NAMALWA (cell line): ENCODE measurements at regions not wholly inside any gene's neighbourhood (a gene's known extent, or its start where the extent isn't known, plus 50 kb on each side); places are given as distances from the start of the nearest gene placed in this dataset.

Experiments
- DNase-seq: peaks from one replicate; pipeline ENCODE4 v3.0.0-alpha.2; 2015; ENCODE audit warnings: low spot score

DNA sequence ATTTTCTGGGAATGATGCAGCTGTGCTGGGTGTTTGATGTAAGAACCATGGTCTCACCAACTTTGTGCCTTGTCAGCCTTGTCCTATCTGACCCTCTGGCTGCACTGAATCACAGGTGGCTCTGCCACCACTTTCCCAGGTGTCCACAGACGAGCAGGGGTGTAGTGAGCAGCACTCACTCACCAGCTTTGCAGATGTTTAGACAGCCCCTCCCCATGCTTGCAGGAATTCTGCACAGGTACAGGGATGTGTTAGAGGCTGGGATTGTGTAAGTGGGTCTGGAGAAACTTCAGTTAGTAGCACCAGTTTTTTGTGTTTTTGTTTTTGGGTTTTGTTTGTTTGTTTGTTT, 88.2 kb upstream of the NAA20 start:
- no peak for DNase-seq

DNA sequence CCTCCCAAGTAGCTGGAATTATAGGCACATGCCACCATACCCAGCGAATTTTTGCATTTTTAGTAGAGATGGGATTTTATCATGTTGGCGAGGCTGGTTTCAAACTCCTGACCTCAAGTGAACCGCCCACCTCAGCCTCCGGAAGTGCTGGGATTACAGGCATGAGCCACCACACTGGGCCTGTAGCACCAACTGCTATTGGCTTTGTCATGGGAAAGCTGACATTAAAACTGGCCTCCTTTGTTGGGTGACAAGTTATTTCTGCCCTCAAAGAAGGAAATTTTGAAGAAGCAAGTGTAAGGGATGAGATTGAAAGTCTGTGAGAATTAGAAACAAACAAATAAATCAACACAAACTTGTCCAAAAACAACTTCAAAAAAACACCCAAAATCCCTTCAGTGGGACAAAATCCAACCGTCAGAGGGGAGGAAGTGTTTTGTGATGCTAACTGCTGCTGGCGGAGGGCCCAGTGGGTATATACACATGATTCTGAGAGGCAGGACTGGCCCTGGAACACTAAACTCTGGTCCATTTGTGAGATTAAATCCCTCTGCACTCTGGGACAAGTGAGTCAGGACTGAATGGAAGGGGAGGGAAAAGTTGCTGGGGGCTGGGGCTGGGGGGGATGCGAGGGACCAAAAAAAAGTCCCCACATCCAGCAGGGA, 87.5 kb upstream of the NAA20 start:
- no peak for DNase-seq

DNA sequence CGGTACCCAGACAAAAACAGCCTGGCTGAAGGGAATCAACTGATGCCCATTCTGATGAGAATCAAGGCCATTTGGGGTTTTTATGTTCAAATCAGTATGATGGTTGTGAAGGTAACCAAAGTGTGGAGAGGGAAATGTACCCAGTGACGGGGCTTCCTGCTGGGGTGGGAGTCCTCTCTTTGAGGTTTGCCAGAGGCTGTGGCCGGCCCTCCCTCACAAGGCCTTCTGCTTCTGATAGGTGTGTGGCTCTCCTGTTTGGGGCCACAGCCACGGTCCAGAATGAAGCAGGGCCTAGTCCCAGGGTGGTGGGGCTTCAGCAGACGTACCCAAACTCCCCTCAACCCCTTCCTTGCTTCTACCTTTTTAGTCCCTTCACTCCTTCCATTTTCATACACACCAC, 86.7 kb upstream of the NAA20 start:
- DNase-seq: no peak

DNA sequence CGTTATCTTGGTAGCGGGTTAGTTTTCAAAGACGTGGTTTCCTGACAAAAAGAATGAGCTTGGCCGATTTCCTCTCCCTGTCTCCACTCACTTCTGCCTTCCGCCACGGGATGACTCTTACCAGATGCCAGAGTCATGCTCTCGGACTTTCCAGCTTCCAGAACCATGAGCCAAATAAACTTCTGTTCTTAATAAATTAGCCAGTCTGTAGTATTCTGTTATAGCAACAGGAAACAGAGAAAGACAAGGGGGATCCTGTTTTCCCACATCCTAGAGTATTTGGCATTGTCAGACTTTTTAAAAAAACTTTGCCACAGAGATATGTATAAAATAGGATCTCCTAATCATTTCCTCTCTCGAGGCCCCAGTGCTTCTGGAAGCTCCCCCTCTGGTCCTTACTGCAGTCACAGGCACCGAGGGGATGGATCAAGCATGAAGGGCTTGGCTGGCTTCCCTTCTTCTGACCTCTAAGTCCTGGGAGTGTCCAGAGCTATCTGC, 84.9 kb upstream of the NAA20 start:
- no peak for DNase-seq

GRCh38 chr20:19934792-19935491, 82.2 kb upstream of the NAA20 start:
- no peak for DNase-seq

GRCh38 chr20:19935842-19936241, 81.3 kb upstream of the NAA20 start:
- no peak for DNase-seq

DNA sequence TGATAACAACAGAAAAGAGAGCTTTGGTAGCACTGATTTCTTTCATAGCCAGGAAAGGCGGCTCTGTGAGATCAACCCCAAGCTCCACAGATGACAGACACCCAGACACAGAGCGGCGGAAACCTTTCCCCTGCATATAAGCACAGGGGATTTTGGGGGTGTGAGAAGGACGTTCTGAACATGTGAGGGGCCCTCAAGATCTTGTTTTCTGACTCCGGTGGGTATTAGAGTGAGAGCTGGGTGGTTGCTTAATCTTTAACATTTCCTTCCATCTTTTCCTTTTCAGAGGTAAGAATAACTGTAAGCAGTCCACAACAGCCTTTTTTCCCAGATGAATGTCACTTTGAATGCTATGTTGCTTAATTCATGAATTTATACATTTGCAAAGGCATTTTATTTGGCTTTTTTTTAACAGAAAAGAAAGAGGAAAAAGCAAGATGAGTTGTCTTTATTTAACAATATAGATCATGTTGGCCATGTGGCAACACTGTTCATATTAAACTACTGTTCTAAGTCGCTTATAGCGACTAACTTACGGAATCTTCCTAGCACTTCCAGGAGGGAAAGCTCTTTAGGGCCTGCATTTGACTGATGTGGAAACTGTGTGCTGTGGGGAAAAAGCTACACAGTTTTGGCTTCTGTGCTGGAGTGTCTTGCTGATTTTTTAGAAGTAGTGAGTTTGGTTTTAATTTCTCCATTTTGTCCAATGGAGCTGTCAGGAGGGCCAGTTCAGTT, 80.5 kb upstream of the NAA20 start:
- no peak for DNase-seq

GRCh38 chr20:19937218-19937617, 79.9 kb upstream of the NAA20 start:
- no peak for DNase-seq

- no peak for DNase-seq
These were observed 79.3 kb upstream of the NAA20 start for GRCh38 chr20:19937651-19938420.

DNA sequence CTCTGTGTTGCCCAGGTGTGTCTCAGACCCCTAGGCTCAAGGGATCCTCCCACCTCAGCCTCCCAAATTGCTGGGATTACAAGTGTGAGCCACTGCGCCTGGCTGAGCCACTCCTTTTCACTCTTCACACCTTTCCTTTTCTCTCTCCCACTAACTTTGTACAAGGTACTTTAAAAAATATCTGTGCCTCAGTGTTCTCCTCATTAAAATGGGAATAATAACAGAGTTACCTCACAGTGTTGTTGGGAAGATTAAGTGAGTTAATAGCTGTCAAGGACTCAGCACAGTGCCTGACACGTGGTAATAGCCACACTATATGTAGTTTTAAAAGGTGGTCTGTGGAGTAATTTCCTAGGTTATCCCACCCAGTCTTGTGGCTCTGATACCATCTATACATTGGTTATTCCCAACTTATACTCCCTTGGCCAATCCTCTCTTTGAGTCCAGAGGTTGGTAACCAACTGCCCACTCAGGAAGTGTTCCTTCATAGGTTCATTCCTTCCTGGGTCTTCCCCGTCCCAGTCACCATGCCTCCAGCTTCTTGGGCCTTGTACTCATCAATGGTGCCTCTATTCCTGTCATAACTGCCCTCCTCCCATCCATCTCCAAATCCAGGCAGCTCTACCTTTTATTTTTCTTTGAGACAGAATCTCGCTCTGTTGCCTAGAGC, 78.6 kb upstream of the NAA20 start:
- no peak for DNase-seq

DNA sequence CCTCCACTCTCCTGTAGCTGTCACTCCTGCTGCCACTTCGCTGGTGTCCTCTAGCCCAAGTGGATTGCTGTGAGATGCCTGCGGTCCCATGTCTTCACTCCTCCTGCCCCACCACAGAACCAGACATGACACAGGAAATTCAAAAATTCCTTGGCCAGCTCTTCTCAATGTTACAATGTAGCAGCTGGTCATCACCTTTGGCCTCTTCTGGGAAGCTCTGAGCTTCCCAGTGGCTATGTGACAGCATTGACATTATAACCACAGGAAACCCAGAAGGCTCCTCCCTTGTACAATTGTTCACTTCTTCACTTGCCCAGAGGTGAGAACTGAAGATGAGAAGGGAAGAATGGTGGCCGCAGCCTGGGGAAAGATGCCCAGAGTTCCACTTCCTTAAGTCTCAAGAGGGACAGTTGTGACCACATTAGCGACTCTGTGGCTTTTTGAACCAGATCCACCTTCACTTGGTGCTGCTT, 76.1 kb upstream of the NAA20 start:
- DNase-seq: no peak

DNA sequence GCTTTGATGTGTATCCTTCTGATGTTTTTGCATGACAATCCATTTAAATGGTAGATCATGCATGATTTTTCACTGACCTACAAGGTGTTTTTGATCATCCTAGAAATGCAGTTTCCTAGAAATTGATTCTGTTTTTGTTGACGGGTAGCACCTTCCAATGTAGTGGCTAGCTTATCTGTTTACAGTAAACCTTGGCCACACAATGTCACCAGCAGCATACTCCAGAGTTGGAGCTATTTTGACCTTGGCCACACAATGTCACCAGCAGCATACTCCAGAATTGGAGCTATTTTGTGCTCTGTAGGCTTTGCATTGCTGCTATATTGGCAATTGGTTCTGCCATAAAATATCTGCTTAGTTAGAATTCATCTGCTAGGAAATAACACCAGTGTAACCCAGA, 74.6 kb upstream of the NAA20 start:
- DNase-seq: no peak

- no peak for DNase-seq
These were observed 74.1 kb upstream of the NAA20 start for GRCh38 chr20:19943061-19943521.

GRCh38 chr20:19944772-19945459, 72.2 kb upstream of the NAA20 start:
- DNase-seq: no peak

- no peak for DNase-seq
These were observed 71.2 kb upstream of the NAA20 start for GRCh38 chr20:19945732-19946670.

DNA sequence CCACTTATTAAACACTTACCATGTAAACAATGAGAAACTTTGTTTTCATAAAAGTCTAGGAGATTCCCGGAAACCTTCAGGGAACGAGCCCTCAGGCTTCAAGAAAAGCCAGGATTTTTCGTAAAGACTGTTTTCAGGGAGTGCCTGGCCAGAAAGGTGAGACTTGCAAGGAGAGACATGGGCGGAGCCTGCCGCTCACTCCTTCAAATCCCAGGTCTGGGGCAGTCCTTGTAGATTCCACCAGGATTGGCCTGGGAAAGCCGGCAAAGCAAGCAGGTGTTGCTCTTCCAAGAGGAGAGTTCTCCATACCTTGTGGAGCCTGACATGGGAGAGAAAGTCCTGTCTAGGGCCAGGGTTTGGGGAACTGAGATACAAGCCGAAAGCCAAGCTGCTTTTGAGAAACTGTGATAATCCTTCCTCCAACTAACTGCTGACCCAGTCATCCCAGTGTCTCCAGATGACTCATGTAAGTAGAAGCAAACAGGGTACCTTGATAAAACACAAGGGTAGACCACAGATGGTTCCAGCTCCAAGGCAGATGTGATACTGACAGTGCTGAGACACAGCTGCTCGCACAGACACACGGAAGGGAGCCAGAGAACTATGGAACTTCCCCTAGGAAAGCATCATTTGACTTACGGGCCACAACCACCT, 69.4 kb upstream of the NAA20 start:
- DNase-seq: no peak

- DNase-seq: no peak
These were observed 67.8 kb upstream of the NAA20 start for GRCh38 chr20:19949195-19949867.

DNA sequence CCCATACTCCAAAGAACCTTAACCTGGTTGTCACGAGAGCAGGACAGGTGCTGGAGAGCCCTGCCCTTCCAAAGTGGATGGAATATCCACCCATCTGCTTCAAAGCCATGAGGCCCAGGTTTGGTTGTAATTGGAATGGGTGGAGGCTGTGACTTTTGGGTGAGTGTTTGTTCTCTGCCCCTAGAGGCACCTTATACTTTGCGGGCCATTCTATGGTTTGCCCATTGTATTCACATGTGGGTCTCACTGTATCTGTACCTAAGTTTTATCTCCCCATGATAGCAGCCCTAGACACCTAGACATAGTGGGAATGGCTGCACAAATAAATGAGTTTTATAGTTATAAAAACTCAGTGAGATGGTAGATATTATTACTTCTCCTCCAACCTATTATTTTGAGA, 67.1 kb upstream of the NAA20 start:
- DNase-seq: no peak

- no peak for DNase-seq
These were observed 64.8 kb upstream of the NAA20 start for GRCh38 chr20:19952392-19952791.
